SK-N-SH treated with all-trans-retinoic acid at 6 μM for 48 hours (cell line): ENCODE measurements at regions not wholly inside any gene's neighbourhood (a gene's known extent, or its start where the extent isn't known, plus 50 kb on each side); places are given as distances from the start of the nearest gene placed in this dataset.

Experiments
- RARB ChIP-seq: fragments of 250-450 bp; sonication (Bioruptor Pico); IDR thresholded peaks from 2 replicates; pipeline ENCODE4 v1.8.0; 2021; ENCODE audit warnings: mild to moderate bottlenecking, moderate library complexity
- ZFP30 ChIP-seq: fragments of 450-650 bp; formaldehyde crosslinking; IDR thresholded peaks from 2 replicates; pipeline ENCODE4 v1.5.0; 2022; ENCODE audit warnings: mild to moderate bottlenecking, moderate library complexity
- TF ChIP-seq, protein P1 (sequence below): fragments of 250-450 bp; sonication (Bioruptor Pico); IDR thresholded peaks from 2 replicates; pipeline ENCODE4 v1.8.0; 2020; ENCODE audit warnings: mild to moderate bottlenecking, moderate library complexity, borderline replicate concordance
- TF ChIP-seq, protein P2 (sequence below): fragments of 250-450 bp; sonication (Bioruptor Pico); IDR thresholded peaks from 2 replicates; pipeline ENCODE4 v1.5.0; 2020; ENCODE audit warnings: mild to moderate bottlenecking, moderate library complexity

DNA sequence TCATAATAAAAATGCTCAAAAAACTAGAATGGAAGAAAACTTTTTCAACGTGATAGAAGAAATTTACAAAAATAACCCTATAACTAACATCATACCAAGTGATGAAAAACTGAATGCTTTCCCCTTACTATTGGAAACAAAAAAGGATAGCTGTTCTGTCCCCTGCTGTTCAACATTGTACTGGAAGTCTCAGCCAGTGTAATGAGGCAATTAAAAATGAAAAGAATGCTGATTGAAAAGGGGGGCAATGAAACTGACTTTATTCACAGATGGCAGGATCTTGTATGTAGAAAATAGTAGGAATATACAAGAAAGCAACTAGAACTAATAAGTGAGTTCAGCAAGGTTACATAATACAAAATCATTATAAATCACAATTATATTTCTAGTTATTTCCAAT lies 337.9 kb upstream of the KITLG start:
- no peak for TF ChIP-seq ZFP30 (CRISPR knock-in tag)
- TF ChIP-seq, protein P1, sequence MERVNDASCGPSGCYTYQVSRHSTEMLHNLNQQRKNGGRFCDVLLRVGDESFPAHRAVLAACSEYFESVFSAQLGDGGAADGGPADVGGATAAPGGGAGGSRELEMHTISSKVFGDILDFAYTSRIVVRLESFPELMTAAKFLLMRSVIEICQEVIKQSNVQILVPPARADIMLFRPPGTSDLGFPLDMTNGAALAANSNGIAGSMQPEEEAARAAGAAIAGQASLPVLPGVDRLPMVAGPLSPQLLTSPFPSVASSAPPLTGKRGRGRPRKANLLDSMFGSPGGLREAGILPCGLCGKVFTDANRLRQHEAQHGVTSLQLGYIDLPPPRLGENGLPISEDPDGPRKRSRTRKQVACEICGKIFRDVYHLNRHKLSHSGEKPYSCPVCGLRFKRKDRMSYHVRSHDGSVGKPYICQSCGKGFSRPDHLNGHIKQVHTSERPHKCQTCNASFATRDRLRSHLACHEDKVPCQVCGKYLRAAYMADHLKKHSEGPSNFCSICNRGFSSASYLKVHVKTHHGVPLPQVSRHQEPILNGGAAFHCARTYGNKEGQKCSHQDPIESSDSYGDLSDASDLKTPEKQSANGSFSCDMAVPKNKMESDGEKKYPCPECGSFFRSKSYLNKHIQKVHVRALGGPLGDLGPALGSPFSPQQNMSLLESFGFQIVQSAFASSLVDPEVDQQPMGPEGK (CRISPR knock-in tag) = no peak
- TF ChIP-seq, protein P2, sequence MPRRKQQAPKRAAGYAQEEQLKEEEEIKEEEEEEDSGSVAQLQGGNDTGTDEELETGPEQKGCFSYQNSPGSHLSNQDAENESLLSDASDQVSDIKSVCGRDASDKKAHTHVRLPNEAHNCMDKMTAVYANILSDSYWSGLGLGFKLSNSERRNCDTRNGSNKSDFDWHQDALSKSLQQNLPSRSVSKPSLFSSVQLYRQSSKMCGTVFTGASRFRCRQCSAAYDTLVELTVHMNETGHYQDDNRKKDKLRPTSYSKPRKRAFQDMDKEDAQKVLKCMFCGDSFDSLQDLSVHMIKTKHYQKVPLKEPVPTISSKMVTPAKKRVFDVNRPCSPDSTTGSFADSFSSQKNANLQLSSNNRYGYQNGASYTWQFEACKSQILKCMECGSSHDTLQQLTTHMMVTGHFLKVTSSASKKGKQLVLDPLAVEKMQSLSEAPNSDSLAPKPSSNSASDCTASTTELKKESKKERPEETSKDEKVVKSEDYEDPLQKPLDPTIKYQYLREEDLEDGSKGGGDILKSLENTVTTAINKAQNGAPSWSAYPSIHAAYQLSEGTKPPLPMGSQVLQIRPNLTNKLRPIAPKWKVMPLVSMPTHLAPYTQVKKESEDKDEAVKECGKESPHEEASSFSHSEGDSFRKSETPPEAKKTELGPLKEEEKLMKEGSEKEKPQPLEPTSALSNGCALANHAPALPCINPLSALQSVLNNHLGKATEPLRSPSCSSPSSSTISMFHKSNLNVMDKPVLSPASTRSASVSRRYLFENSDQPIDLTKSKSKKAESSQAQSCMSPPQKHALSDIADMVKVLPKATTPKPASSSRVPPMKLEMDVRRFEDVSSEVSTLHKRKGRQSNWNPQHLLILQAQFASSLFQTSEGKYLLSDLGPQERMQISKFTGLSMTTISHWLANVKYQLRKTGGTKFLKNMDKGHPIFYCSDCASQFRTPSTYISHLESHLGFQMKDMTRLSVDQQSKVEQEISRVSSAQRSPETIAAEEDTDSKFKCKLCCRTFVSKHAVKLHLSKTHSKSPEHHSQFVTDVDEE (CRISPR knock-in tag) = no peak
- no peak for TF ChIP-seq RARB
